Peyer's patch (tissue), 4 donors: ENCODE measurements at regions not wholly inside any gene's neighbourhood (a gene's known extent, or its start where the extent isn't known, plus 50 kb on each side); places are given as distances from the start of the nearest gene placed in this dataset.
"Not testable (repeated sequence)": the region's sequence is repeated elsewhere in the genome, so short reads cannot be mapped to it uniquely, and the experiment has no call there.

ENCODE experiments used
- DNase-seq, 3 donors: peaks; one replicate each; pipeline ENCODE4 v3.0.0-alpha.2; 2017 to 2019
- H3K27ac ChIP-seq, 4 donors: fragments of 200-600 bp; sonication (generic); one replicate each; pipeline ENCODE4 v1.5.1; 2016 to 2019
- H3K27me3 ChIP-seq, 2 donors: fragments of 200-600 bp; sonication (generic); one replicate each; pipeline ENCODE4 v1.5.1; 2019
- H3K36me3 ChIP-seq, 3 donors: fragments of 200-600 bp; sonication (generic); one replicate each; pipeline ENCODE4 v1.5.1; 2016 to 2019
- H3K4me1 ChIP-seq, 4 donors: fragments of 200-600 bp; sonication (generic); one replicate each; pipeline ENCODE4 v1.5.1; 2016 to 2019
- H3K4me3 ChIP-seq, 4 donors: fragments of 200-600 bp; sonication (generic); 1 replicate in 3 of 4; 2 replicates in 1 of 4; pipeline ENCODE4 v1.5.1; 2016 to 2019; ENCODE audit warnings: mild to moderate bottlenecking in 1 of 4
- H3K9me3 ChIP-seq, 4 donors: fragments of 200-600 bp; sonication (generic); one replicate each; pipeline ENCODE4 v1.5.1; 2016 to 2019; ENCODE audit warnings: mild to moderate bottlenecking in 1 of 4
- CTCF ChIP-seq, 6 experiments: fragments of 450-650 bp in 4 of 6; fragments of 200-600 bp in 2 of 6; sonication (generic) in 1 of 6; IDR thresholded peaks; one replicate each; pipeline ENCODE4 v1.5.1; 2017 to 2019; ENCODE audit warnings: antibody characterized with exemption in 6 of 6, mild to moderate bottlenecking in 3 of 6, moderate library complexity in 1 of 6
- POLR2A ChIP-seq, 2 donors: fragments of 450-650 bp; IDR thresholded peaks; one replicate each; pipeline ENCODE4 v1.5.1; 2017; ENCODE audit warnings: antibody characterized with exemption in 2 of 2, mild to moderate bottlenecking in 2 of 2, moderate library complexity in 2 of 2

GRCh38 chr9:89685698-89686097 is 80.9 kb downstream of the GADD45G start:
- no peaks in the 10 kb centered on the region for H3K4me1 ChIP-seq
- H3K36me3 ChIP-seq = no peaks in the 10 kb centered on the region
- DNase-seq = no peak
- H3K9me3 ChIP-seq = no peaks in the 10 kb centered on the region
- no peak overlapping the region for H3K4me3 ChIP-seq
- no peak overlapping the region for H3K27ac ChIP-seq
- no peaks in the 10 kb centered on the region for H3K27me3 ChIP-seq
- TF ChIP-seq POLR2A (IDR thresholded peaks at IDR 0.05) = no peak
- TF ChIP-seq CTCF (IDR thresholded peaks at IDR 0.05) = no peak

- no peak for TF ChIP-seq CTCF (IDR thresholded peaks at IDR 0.05)
- TF ChIP-seq POLR2A (IDR thresholded peaks at IDR 0.05) = no peak
These were observed 81.3 kb downstream of the GADD45G start for GRCh38 chr9:89686126-89686525.

GRCh38 chr9:89686621-89687020 is 81.8 kb downstream of the GADD45G start:
- Histone ChIP-seq H3K4me1 (no peaks in the 10 kb centered on the region), H3K4me3 (no peak overlapping the region), H3K36me3 (no peaks in the 10 kb centered on the region), H3K9me3 (no peaks in the 10 kb centered on the region), H3K27me3 (no peaks in the 10 kb centered on the region), H3K27ac (no peak overlapping the region)
- no peak for DNase-seq
- TF ChIP-seq CTCF (IDR thresholded peaks at IDR 0.05) = no peak

More at GRCh38 chr9:89686126-89686525, 81.3 kb downstream of the GADD45G start:
- no peak overlapping the region for H3K4me3 ChIP-seq
- no peaks in the 10 kb centered on the region for H3K36me3 ChIP-seq
- H3K27ac ChIP-seq = no peak overlapping the region
- no peaks in the 10 kb centered on the region for H3K4me1 ChIP-seq
- H3K9me3 ChIP-seq = no peaks in the 10 kb centered on the region
- no peak for DNase-seq
- no peaks in the 10 kb centered on the region for H3K27me3 ChIP-seq

GRCh38 chr9:89687188-89687587 is 82.4 kb downstream of the GADD45G start:
- Histone ChIP-seq H3K4me3 (no peak overlapping the region), H3K9me3 (no peaks in the 10 kb centered on the region), H3K4me1 (no peaks in the 10 kb centered on the region), H3K27me3 (no peaks in the 10 kb centered on the region), H3K36me3 (no peaks in the 10 kb centered on the region), H3K27ac (no peak overlapping the region)
- no peak for DNase-seq
- TF ChIP-seq CTCF (IDR thresholded peaks at IDR 0.05) (no peak), POLR2A (IDR thresholded peaks at IDR 0.05) (no peak)

GRCh38 chr9:89687848-89688247 is 83.0 kb downstream of the GADD45G start:
- Histone ChIP-seq H3K4me1 (no peaks in the 10 kb centered on the region), H3K27me3 (no peaks in the 10 kb centered on the region), H3K36me3 (no peaks in the 10 kb centered on the region), H3K27ac (no peak overlapping the region), H3K4me3 (no peak overlapping the region), H3K9me3 (no peaks in the 10 kb centered on the region)
- DNase-seq = no peak
- TF ChIP-seq CTCF (IDR thresholded peaks at IDR 0.05) (no peak), POLR2A (IDR thresholded peaks at IDR 0.05) (no peak)

GRCh38 chr9:89689321-89689720 is 84.5 kb downstream of the GADD45G start:
- not testable (repeated sequence) for DNase-seq, H3K27me3 ChIP-seq, H3K9me3 ChIP-seq, H3K4me1 ChIP-seq, H3K4me3 ChIP-seq, H3K27ac ChIP-seq, H3K36me3 ChIP-seq
